Astrocyte (in vitro differentiated cells and primary cell): ENCODE measurements at regions not wholly inside any gene's neighbourhood (a gene's known extent, or its start where the extent isn't known, plus 50 kb on each side); places are given as distances from the start of the nearest gene placed in this dataset.

ENCODE experiments used
- DNase-seq: peaks from one replicate; pipeline ENCODE4 v3.0.0-alpha.2; 2010; ENCODE audit warnings: low read depth
- FAIRE-seq: peaks from 2 replicates; lab custom pipeline; 2011; peaks lifted over from hg19 to GRCh38; lab: Jason Lieb, UNC
- H2AFZ ChIP-seq: 2 replicates; pipeline ENCODE4 v1.6.0; 2012; ENCODE audit warnings: low read depth, low read length, inconsistent platforms
- H3K27ac ChIP-seq: 2 replicates; pipeline ENCODE4 v1.5.1; 2011; ENCODE audit warnings: low read depth, low read length, inconsistent platforms
- H3K27me3 ChIP-seq: 2 replicates; pipeline ENCODE4 v1.6.0; 2011; ENCODE audit warnings: low read length, inconsistent platforms; ENCODE audit not compliant: insufficient read depth
- H3K36me3 ChIP-seq: 2 replicates; pipeline ENCODE4 v1.5.1; 2011; ENCODE audit warnings: low read length, inconsistent platforms; ENCODE audit not compliant: insufficient read depth
- H3K4me1 ChIP-seq: 2 replicates; pipeline ENCODE4 v1.5.1; 2011; ENCODE audit warnings: low read length, inconsistent platforms; ENCODE audit not compliant: insufficient read depth
- H3K4me2 ChIP-seq: 2 replicates; pipeline ENCODE4 v1.6.0; 2012; ENCODE audit warnings: low read length, inconsistent platforms
- H3K4me3 ChIP-seq: 2 replicates; pipeline ENCODE4 v1.5.1; 2011; ENCODE audit warnings: low read depth, mild to moderate bottlenecking, low read length, inconsistent platforms; ENCODE audit not compliant: insufficient read depth
- H3K79me2 ChIP-seq: 2 replicates; pipeline ENCODE4 v1.6.0; 2012; ENCODE audit warnings: mild to moderate bottlenecking, low read length, inconsistent platforms; ENCODE audit not compliant: insufficient read depth
- H3K9ac ChIP-seq: 2 replicates; pipeline ENCODE4 v1.6.0; 2012; ENCODE audit warnings: mild to moderate bottlenecking, low read length, inconsistent platforms
- H3K9me3 ChIP-seq: 2 replicates; pipeline ENCODE4 v1.5.1; 2012; ENCODE audit warnings: low read depth, mild to moderate bottlenecking, low read length, inconsistent platforms; ENCODE audit not compliant: insufficient read depth
- H4K20me1 ChIP-seq: 2 replicates; pipeline ENCODE4 v1.6.0; 2012; ENCODE audit warnings: low read length, inconsistent platforms; ENCODE audit not compliant: insufficient read depth
- H3K27ac Mint-ChIP-seq: one replicate; pipeline ENCODE4 v1.8.0; 2021; ENCODE audit warnings: mild to moderate bottlenecking, mixed read lengths; ENCODE audit not compliant: unreplicated experiment
- H3K27me3 Mint-ChIP-seq: one replicate; pipeline ENCODE4 v1.8.0; 2021; ENCODE audit warnings: low read depth, mixed read lengths; ENCODE audit not compliant: unreplicated experiment
- H3K36me3 Mint-ChIP-seq: one replicate; pipeline ENCODE4 v1.8.0; 2021; ENCODE audit warnings: low read depth, mixed read lengths; ENCODE audit not compliant: unreplicated experiment
- H3K4me1 Mint-ChIP-seq: one replicate; pipeline ENCODE4 v1.8.0; 2021; ENCODE audit warnings: low read depth, mixed read lengths; ENCODE audit not compliant: unreplicated experiment
- H3K4me3 Mint-ChIP-seq: one replicate; pipeline ENCODE4 v1.8.0; 2021; ENCODE audit warnings: mild to moderate bottlenecking, moderate library complexity, mixed read lengths; ENCODE audit not compliant: unreplicated experiment
- H3K9me3 Mint-ChIP-seq: one replicate; pipeline ENCODE4 v1.8.0; 2021; ENCODE audit warnings: mild to moderate bottlenecking, mixed read lengths; ENCODE audit not compliant: unreplicated experiment
- CTCF ChIP-seq: IDR thresholded peaks from 2 replicates; pipeline ENCODE4 v1.5.1; 2011; ENCODE audit warnings: low read depth, mild to moderate bottlenecking, inconsistent platforms, low read length, moderate library complexity; ENCODE audit not compliant: insufficient read depth
- EZH2 ChIP-seq: IDR thresholded peaks from 2 replicates; pipeline ENCODE4 v1.6.1; 2012; ENCODE audit warnings: mild to moderate bottlenecking, low read length, inconsistent platforms; ENCODE audit not compliant: insufficient read depth

- Histone ChIP-seq H4K20me1 (no peaks in the 10 kb centered on the region), H3K9me3 (peaks cover 2% of the 10 kb centered on the region), H3K79me2 (no peaks in the 10 kb centered on the region), H2AFZ (no peak overlapping the region), H3K4me1 (no peaks in the 10 kb centered on the region), H3K4me3 (no peak overlapping the region), H3K4me2 (no peak overlapping the region), H3K9ac (no peak overlapping the region), H3K36me3 (no peaks in the 10 kb centered on the region), H3K27ac (no peak overlapping the region), H3K27me3 (no peaks in the 10 kb centered on the region)
- H3K9me3 Mint-ChIP-seq = no peaks in the 10 kb centered on the region
- TF ChIP-seq EZH2 (no peak), CTCF (no peak)
- H3K27ac Mint-ChIP-seq = no peak overlapping the region
- no peaks in the 10 kb centered on the region for H3K36me3 Mint-ChIP-seq
- H3K27me3 Mint-ChIP-seq = peaks cover 31% of the 10 kb centered on the region
- FAIRE-seq (no peak), DNase-seq (no peak)
- H3K4me3 Mint-ChIP-seq = no peak overlapping the region
- H3K4me1 Mint-ChIP-seq = no peaks in the 10 kb centered on the region
Observed at GRCh38 chr22:48044487-48045060, 1282.1 kb downstream of the TBC1D22A start.

GRCh38 chr22:48043581-48043980 lies 1281.1 kb downstream of the TBC1D22A start:
- FAIRE-seq = no peak
- no peak overlapping the region for H3K9ac ChIP-seq

More at GRCh38 chr22:48043581-48043980, 1281.1 kb downstream of the TBC1D22A start:
- Histone ChIP-seq H3K4me2 (no peak overlapping the region), H3K4me3 (no peak overlapping the region), H4K20me1 (no peaks in the 10 kb centered on the region), H3K36me3 (no peaks in the 10 kb centered on the region), H3K4me1 (no peaks in the 10 kb centered on the region), H3K9me3 (peaks cover 5% of the 10 kb centered on the region), H3K27me3 (no peaks in the 10 kb centered on the region), H2AFZ (no peak overlapping the region), H3K27ac (no peak overlapping the region), H3K79me2 (no peaks in the 10 kb centered on the region)
- Mint-ChIP-seq H3K4me3 (no peak overlapping the region), H3K9me3 (no peaks in the 10 kb centered on the region), H3K36me3 (no peaks in the 10 kb centered on the region), H3K4me1 (no peaks in the 10 kb centered on the region), H3K27ac (no peak overlapping the region), H3K27me3 (peaks cover 30% of the 10 kb centered on the region)
- TF ChIP-seq EZH2 = no peak
- TF ChIP-seq CTCF = no peak
- DNase-seq = no peak
